ENCODE measurements at regions not wholly inside any gene's neighbourhood (a gene's known extent, or its start where the extent isn't known, plus 50 kb on each side); places are given as distances from the start of the nearest gene placed in this dataset.

- DNase-seq = no peak
These were observed 1043.2 kb upstream of the TMEM132C start for GRCh38 chr12:127223731-127224130.

GRCh38 chr12:127230843-127231260 lies 1036.1 kb upstream of the TMEM132C start:
- no peak for DNase-seq

GRCh38 chr12:127231371-127231770 lies 1035.6 kb upstream of the TMEM132C start:
- no peak for DNase-seq

- DNase-seq = no peak
These were observed 1034.0 kb upstream of the TMEM132C start for GRCh38 chr12:127233016-127233415.

GRCh38 chr12:127235761-127236160 lies 1031.2 kb upstream of the TMEM132C start:
- DNase-seq = no peak

GRCh38 chr12:127236491-127236890 lies 1030.5 kb upstream of the TMEM132C start:
- no peak for DNase-seq

- no peak for DNase-seq
These were observed 1029.8 kb upstream of the TMEM132C start for GRCh38 chr12:127237151-127237550.

GRCh38 chr12:127238107-127238506 lies 1028.9 kb upstream of the TMEM132C start:
- no peak for DNase-seq

GRCh38 chr12:127239781-127240180 lies 1027.2 kb upstream of the TMEM132C start:
- DNase-seq = no peak

GRCh38 chr12:127240249-127240929 lies 1026.6 kb upstream of the TMEM132C start:
- no peak for DNase-seq

- no peak for DNase-seq
These were observed 1025.7 kb upstream of the TMEM132C start for GRCh38 chr12:127241072-127241817.

- DNase-seq = no peak
These were observed 1022.0 kb upstream of the TMEM132C start for GRCh38 chr12:127245009-127245408.

- DNase-seq = no peak
These were observed 1021.5 kb upstream of the TMEM132C start for GRCh38 chr12:127245437-127245836.

- DNase-seq = no peak
These were observed 1019.0 kb upstream of the TMEM132C start for GRCh38 chr12:127247937-127248336.

- no peak for DNase-seq
These were observed 1017.5 kb upstream of the TMEM132C start for GRCh38 chr12:127249428-127249827.

- DNase-seq = no peak
These were observed 1013.1 kb upstream of the TMEM132C start for GRCh38 chr12:127253797-127254327.

GRCh38 chr12:127254420-127254955 lies 1012.5 kb upstream of the TMEM132C start:
- no peak for DNase-seq

- DNase-seq = no peak
These were observed 1009.5 kb upstream of the TMEM132C start for GRCh38 chr12:127257366-127257935.

GRCh38 chr12:127260531-127260930 lies 1006.4 kb upstream of the TMEM132C start:
- no peak for DNase-seq

- no peak for DNase-seq
These were observed 1006.0 kb upstream of the TMEM132C start for GRCh38 chr12:127260999-127261398.

GRCh38 chr12:127262615-127263014 lies 1004.4 kb upstream of the TMEM132C start:
- no peak for DNase-seq

- DNase-seq = no peak
These were observed 1003.3 kb upstream of the TMEM132C start for GRCh38 chr12:127263621-127264020.

- DNase-seq = no peak
These were observed 999.8 kb upstream of the TMEM132C start for GRCh38 chr12:127267128-127267527.

GRCh38 chr12:127268213-127268612 lies 998.8 kb upstream of the TMEM132C start:
- DNase-seq = no peak
